ENCODE measurements at regions not wholly inside any gene's neighbourhood (a gene's known extent, or its start where the extent isn't known, plus 50 kb on each side); places are given as distances from the start of the nearest gene placed in this dataset.

- intact Hi-C loops (cut with micrococcal nuclease; ENCODE audit: unreplicated experiment): no loop called here
- Histone ChIP-seq H3K9me3 (no peaks in the 10 kb centered on the region), H3K27me3 (replicated peaks; ENCODE audit: control insufficient read depth, insufficient read depth, low read length) (no peaks in the 10 kb centered on the region), H3K4me1 (peaks cover 12% of the 10 kb centered on the region), H3K4me3 (ENCODE audit: low read depth, low read length) (no peak overlapping the region), H3K36me3 (ENCODE audit: control insufficient read depth, insufficient read depth, low read length) (no peaks in the 10 kb centered on the region)
- Mint-ChIP-seq H3K27me3 (ENCODE audit: insufficient read depth, unreplicated experiment) (no peaks in the 10 kb centered on the region), H3K9me3 (ENCODE audit: unreplicated experiment) (peaks cover 14% of the 10 kb centered on the region), H3K4me3 (ENCODE audit: unreplicated experiment) (no peak overlapping the region), H3K4me1 (ENCODE audit: low read depth, unreplicated experiment) (peaks cover 14% of the 10 kb centered on the region), H3K36me3 (ENCODE audit: insufficient read depth, unreplicated experiment) (no peaks in the 10 kb centered on the region), H3K27ac (ENCODE audit: unreplicated experiment) (no peak overlapping the region)
- ChIA-PET POLR2A (no interaction called here), CTCF (no interaction called here)
- no peak for TF ChIP-seq CTCF (IDR thresholded peaks at IDR 0.05; ENCODE audit: insufficient read depth in 1 of 2, low read depth in 1 of 2, low read length in 1 of 2, severe bottlenecking in 1 of 2, unreplicated experiment in 1 of 2)
- DNase-seq: no peak
- no TSS peak for BruUV-seq (replicated peaks)
These were observed 362.6 kb downstream of the FGFR2 start for GRCh38 chr10:121235692-121236091.

- no peak for DNase-seq
- POLR2A ChIA-PET: interaction anchor here (0.5 kb wide), 1 partner anchor 246 kb away, joined by 3 read pairs; no protein-coding TSS in a partner anchor
- no peak overlapping the region for H3K27ac Mint-ChIP-seq (ENCODE audit: unreplicated experiment)
These were observed 361.6 kb downstream of the FGFR2 start for GRCh38 chr10:121236621-121237020.

GRCh38 chr10:121237718-121238117 is 360.5 kb downstream of the FGFR2 start:
- TF ChIP-seq CTCF (IDR thresholded peaks at IDR 0.05; ENCODE audit: insufficient read depth in 1 of 2, low read depth in 1 of 2, low read length in 1 of 2, severe bottlenecking in 1 of 2, unreplicated experiment in 1 of 2): peak in 1 of 2 experiments; percentile 33
- H3K4me1 ChIP-seq: peaks cover 12% of the 10 kb centered on the region
- no peak overlapping the region for H3K4me3 ChIP-seq (ENCODE audit: low read depth, low read length)
- H3K27me3 ChIP-seq (replicated peaks; ENCODE audit: control insufficient read depth, insufficient read depth, low read length): no peaks in the 10 kb centered on the region
- Mint-ChIP-seq H3K9me3 (ENCODE audit: unreplicated experiment) (peaks cover 10% of the 10 kb centered on the region), H3K27ac (ENCODE audit: unreplicated experiment) (no peak overlapping the region), H3K4me3 (ENCODE audit: unreplicated experiment) (no peak overlapping the region), H3K27me3 (ENCODE audit: insufficient read depth, unreplicated experiment) (no peaks in the 10 kb centered on the region), H3K4me1 (ENCODE audit: low read depth, unreplicated experiment) (peaks cover 15% of the 10 kb centered on the region), H3K36me3 (ENCODE audit: insufficient read depth, unreplicated experiment) (no peaks in the 10 kb centered on the region)
- no peak for DNase-seq
- intact Hi-C loops (cut with micrococcal nuclease; ENCODE audit: unreplicated experiment): loop anchor here (2.0 kb wide), 1 partner anchor 49 kb away; no protein-coding TSS in a partner anchor
- H3K36me3 ChIP-seq (ENCODE audit: control insufficient read depth, insufficient read depth, low read length): no peaks in the 10 kb centered on the region
- BruUV-seq (replicated peaks): no TSS peak
- POLR2A ChIA-PET: no interaction called here
- H3K9me3 ChIP-seq: no peaks in the 10 kb centered on the region
- CTCF ChIA-PET: interaction anchor here (1.5 kb wide), 1 partner anchor 8 kb away, joined by 3 read pairs; no protein-coding TSS in a partner anchor

More at GRCh38 chr10:121236621-121237020, 361.6 kb downstream of the FGFR2 start:
- CTCF ChIA-PET: interaction anchor here (1.5 kb wide), 1 partner anchor 9 kb away, joined by 3 read pairs; no protein-coding TSS in a partner anchor
- H3K27me3 ChIP-seq (replicated peaks; ENCODE audit: control insufficient read depth, insufficient read depth, low read length): no peaks in the 10 kb centered on the region
- H3K27me3 Mint-ChIP-seq (ENCODE audit: insufficient read depth, unreplicated experiment): no peaks in the 10 kb centered on the region
- no peak overlapping the region for H3K4me3 Mint-ChIP-seq (ENCODE audit: unreplicated experiment)
- no peaks in the 10 kb centered on the region for H3K36me3 Mint-ChIP-seq (ENCODE audit: insufficient read depth, unreplicated experiment)
- BruUV-seq (replicated peaks): no TSS peak
- peaks cover 15% of the 10 kb centered on the region for H3K4me1 Mint-ChIP-seq (ENCODE audit: low read depth, unreplicated experiment)
- intact Hi-C loops (cut with micrococcal nuclease; ENCODE audit: unreplicated experiment): no loop called here
- H3K4me1 ChIP-seq: peaks cover 12% of the 10 kb centered on the region
- no peak overlapping the region for H3K4me3 ChIP-seq (ENCODE audit: low read depth, low read length)
- H3K36me3 ChIP-seq (ENCODE audit: control insufficient read depth, insufficient read depth, low read length): no peaks in the 10 kb centered on the region
- no peaks in the 10 kb centered on the region for H3K9me3 ChIP-seq
- peaks cover 10% of the 10 kb centered on the region for H3K9me3 Mint-ChIP-seq (ENCODE audit: unreplicated experiment)
- TF ChIP-seq CTCF (IDR thresholded peaks at IDR 0.05; ENCODE audit: insufficient read depth in 1 of 2, low read depth in 1 of 2, low read length in 1 of 2, severe bottlenecking in 1 of 2, unreplicated experiment in 1 of 2): no peak
